NCI-H1092 treated with DMSO at 0.1 percent for 48 hours (cell line): ENCODE measurements at regions not wholly inside any gene's neighbourhood (a gene's known extent, or its start where the extent isn't known, plus 50 kb on each side); places are given as distances from the start of the nearest gene placed in this dataset.
A peak's percentile ranks its signal among the peaks of the same experiment; 100 is the strongest.

Experiments used
- DNase-seq: peaks from one replicate; lab custom pipeline; 2025; lab: John Stamatoyannopoulos, UW

- DNase-seq: no peak
Observed at GRCh38 chr15:36469311-36469966, 110.0 kb upstream of the CDIN1 start.

GRCh38 chr15:36472672-36473071 lies 106.8 kb upstream of the CDIN1 start:
- no peak for DNase-seq

GRCh38 chr15:36478561-36478960 lies 100.9 kb upstream of the CDIN1 start:
- no peak for DNase-seq

GRCh38 chr15:36479200-36479896 lies 100.1 kb upstream of the CDIN1 start:
- no peak for DNase-seq

- DNase-seq: no peak
Observed at GRCh38 chr15:36481156-36481555, 98.3 kb upstream of the CDIN1 start.

GRCh38 chr15:36483409-36483808 lies 96.0 kb upstream of the CDIN1 start:
- DNase-seq: no peak

- no peak for DNase-seq
Observed at GRCh38 chr15:36484038-36484778, 95.2 kb upstream of the CDIN1 start.

- DNase-seq: no peak
Observed at GRCh38 chr15:36491912-36492311, 87.5 kb upstream of the CDIN1 start.

GRCh38 chr15:36495456-36495991 lies 83.9 kb upstream of the CDIN1 start:
- no peak for DNase-seq

GRCh38 chr15:36497901-36498300 lies 81.5 kb upstream of the CDIN1 start:
- DNase-seq: no peak

- no peak for DNase-seq
Observed at GRCh38 chr15:36498401-36498800, 81.0 kb upstream of the CDIN1 start.

GRCh38 chr15:36498916-36499315 lies 80.5 kb upstream of the CDIN1 start:
- no peak for DNase-seq

- no peak for DNase-seq
Observed at GRCh38 chr15:36499412-36500389, 79.7 kb upstream of the CDIN1 start.

- peak; percentile 38 for DNase-seq
Observed at GRCh38 chr15:36501063-36501678, 78.3 kb upstream of the CDIN1 start.

GRCh38 chr15:36502509-36502908 lies 76.9 kb upstream of the CDIN1 start:
- no peak for DNase-seq

GRCh38 chr15:36506733-36507356 lies 72.6 kb upstream of the CDIN1 start:
- no peak for DNase-seq

GRCh38 chr15:36507458-36507857 lies 72.0 kb upstream of the CDIN1 start:
- no peak for DNase-seq

- DNase-seq: no peak
Observed at GRCh38 chr15:36511594-36511993, 67.8 kb upstream of the CDIN1 start.

- DNase-seq: no peak
Observed at GRCh38 chr15:36517758-36518157, 61.7 kb upstream of the CDIN1 start.

GRCh38 chr15:36519067-36519466 lies 60.4 kb upstream of the CDIN1 start:
- no peak for DNase-seq

GRCh38 chr15:36525430-36525829 lies 54.0 kb upstream of the CDIN1 start:
- DNase-seq: no peak
